Kidney epithelial cell (primary cell): ENCODE measurements at regions not wholly inside any gene's neighbourhood (a gene's known extent, or its start where the extent isn't known, plus 50 kb on each side); places are given as distances from the start of the nearest gene placed in this dataset.

Experiments
- DNase-seq: peaks from one replicate; pipeline ENCODE4 v3.0.0-alpha.2; 2010; ENCODE audit warnings: low read depth
- H3K27me3 ChIP-seq: 2 replicates; pipeline ENCODE4 v1.6.0; 2011; ENCODE audit warnings: low read length; ENCODE audit not compliant: control insufficient read depth, insufficient read depth
- H3K36me3 ChIP-seq: 2 replicates; pipeline ENCODE4 v1.5.1; 2011; ENCODE audit warnings: low read length; ENCODE audit not compliant: control insufficient read depth, insufficient read depth
- H3K4me3 ChIP-seq: 2 replicates; pipeline ENCODE4 v1.5.1; 2011; ENCODE audit warnings: low read depth, mild to moderate bottlenecking, control low read depth, low read length
- CTCF ChIP-seq: IDR thresholded peaks from 2 replicates; pipeline ENCODE4 v1.5.1; 2011; ENCODE audit warnings: mild to moderate bottlenecking, moderate library complexity, low read length, control low read depth, inconsistent platforms; ENCODE audit not compliant: insufficient read depth, poor library complexity, severe bottlenecking

DNA sequence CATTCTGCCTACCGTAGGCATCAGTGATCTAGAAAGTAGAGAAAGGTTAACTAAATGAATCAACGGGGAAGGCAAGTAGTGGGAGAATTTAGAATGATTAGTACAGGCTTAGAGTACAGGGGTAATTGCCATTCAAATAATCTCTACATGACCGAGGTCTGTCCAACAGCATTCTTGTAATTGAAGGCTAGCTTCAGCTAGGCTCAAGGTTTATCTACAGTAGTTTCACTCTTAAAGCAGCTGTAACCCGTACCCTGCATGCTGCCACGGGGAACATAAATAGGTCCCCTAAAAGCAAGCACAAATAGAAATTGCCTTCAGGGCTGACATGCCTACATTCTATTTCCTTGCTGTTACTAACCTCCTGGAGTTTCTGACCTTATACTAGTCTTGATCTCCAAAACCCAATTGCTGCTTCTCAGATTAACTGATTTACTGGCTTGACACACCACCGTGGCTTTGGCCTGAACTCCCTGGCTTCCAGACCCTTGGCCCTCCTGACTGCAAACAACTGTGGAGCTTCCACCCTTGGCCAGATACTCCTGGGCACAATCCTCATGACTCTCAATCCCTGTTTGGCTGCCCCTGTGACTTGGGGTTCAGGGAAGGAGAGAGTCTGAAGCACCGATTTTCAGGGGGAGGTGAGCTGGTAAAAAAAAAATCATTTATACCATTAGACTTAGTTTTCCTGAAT is 242.1 kb upstream of the FOXN3 start:
- Histone ChIP-seq H3K36me3 (no peaks in the 10 kb centered on the region), H3K4me3 (no peak overlapping the region), H3K27me3 (no peaks in the 10 kb centered on the region)
- no peak for TF ChIP-seq CTCF
- DNase-seq: no peak

DNA sequence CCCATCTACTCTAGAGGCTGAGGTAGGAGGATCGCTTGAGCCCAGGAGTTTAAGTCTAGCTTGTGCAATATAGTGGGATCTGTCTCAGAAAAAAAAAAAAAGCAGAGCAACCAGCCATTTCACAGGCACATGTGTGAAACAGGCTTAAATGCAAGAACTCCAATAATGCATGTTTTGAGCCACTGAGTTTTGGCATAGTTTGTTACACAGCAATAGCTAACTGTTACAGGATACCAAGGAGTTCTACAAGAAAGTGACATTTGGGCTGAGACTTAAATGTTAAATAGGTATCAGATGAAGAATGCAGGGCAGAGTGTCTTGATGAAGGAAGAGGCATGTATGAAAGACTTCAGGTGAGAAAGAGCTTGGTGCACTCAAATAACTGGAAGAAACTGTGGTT is 240.0 kb upstream of the FOXN3 start:
- no peak for TF ChIP-seq CTCF
- DNase-seq: no peak
- Histone ChIP-seq H3K27me3 (no peaks in the 10 kb centered on the region), H3K4me3 (no peak overlapping the region), H3K36me3 (no peaks in the 10 kb centered on the region)

- Histone ChIP-seq H3K4me3 (no peak overlapping the region), H3K27me3 (no peaks in the 10 kb centered on the region), H3K36me3 (no peaks in the 10 kb centered on the region)
- DNase-seq: no peak
- no peak for TF ChIP-seq CTCF
These were observed 238.0 kb upstream of the FOXN3 start for GRCh38 chr14:89654998-89655397.

GRCh38 chr14:89652352-89652751 is 235.3 kb upstream of the FOXN3 start:
- TF ChIP-seq CTCF: no peak
- DNase-seq: no peak
- H3K4me3 ChIP-seq: no peak overlapping the region
- H3K36me3 ChIP-seq: no peaks in the 10 kb centered on the region
- H3K27me3 ChIP-seq: no peaks in the 10 kb centered on the region

DNA sequence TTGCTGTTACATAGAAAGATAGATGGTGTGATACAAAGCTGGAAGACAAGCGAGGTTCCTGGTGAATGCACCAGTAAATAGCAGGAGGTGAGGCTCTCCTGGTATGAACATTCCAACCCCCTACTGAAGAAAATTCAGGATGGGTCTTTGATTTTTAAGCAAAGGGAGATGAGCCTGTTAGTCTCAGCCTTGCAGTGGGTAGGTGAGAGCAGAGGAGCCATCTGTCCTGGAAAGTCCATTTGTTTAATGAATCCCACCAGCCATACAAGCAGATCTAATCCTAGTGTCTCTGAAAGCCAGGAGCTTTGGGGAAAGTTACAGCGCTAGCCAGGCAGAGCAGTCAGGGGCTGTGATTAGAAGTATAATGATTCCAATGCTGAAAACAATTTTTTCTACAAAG is 234.8 kb upstream of the FOXN3 start:
- no peak for TF ChIP-seq CTCF
- no peaks in the 10 kb centered on the region for H3K27me3 ChIP-seq
- DNase-seq: no peak
- no peak overlapping the region for H3K4me3 ChIP-seq
- H3K36me3 ChIP-seq: no peaks in the 10 kb centered on the region
